T-helper 2 cell (primary cell): ENCODE measurements at regions not wholly inside any gene's neighbourhood (a gene's known extent, or its start where the extent isn't known, plus 50 kb on each side); places are given as distances from the start of the nearest gene placed in this dataset.

Experiments
- DNase-seq, 5 experiments: peaks; one replicate each; pipeline versions ENCODE4 v3.0.0 to v3.0.0-alpha.2; 2012 to 2022

GRCh38 chr2:239500574-239501550 is 100.0 kb upstream of the HDAC4 start:
- no peak for DNase-seq

DNA sequence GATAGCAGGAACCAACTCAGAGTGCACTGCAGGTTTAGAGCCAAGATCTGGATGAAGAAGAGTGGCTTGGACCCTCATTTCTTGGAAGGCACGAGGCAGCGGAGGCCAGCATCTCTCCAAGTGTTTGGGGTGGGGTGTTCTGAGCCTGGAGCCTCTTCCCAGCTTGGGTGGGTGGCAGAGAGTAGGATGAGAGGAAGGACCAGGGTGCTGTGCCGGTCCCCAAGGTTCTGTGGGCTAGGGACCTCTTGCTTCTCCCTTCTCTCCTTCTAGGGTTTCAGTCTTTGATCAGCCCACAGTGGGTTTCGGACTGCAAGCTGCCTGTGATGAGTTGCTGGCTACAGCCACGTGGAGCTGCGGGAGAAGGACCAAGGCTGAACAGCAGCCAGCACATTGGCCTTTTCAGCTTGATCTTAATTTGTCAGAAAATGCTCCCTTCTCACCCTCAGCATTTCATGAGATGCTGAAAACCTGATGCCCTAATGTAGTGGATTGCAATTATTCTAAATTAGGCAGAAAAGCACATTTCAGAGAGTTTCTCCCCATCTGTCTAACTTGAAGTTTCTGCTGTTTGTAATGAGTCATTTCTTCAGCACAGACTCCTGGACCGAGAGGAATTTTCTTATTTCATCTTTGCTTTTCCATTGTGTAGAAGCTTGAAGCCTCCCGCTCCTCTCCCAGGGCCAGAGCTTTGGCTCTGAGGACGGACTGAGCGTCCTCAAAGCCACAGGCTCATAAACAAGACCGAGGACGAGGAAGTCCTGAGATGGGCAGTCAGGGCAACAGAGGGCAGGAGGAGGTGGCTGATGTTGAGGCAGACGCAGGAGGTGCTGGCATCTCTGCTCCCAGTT is 99.1 kb upstream of the HDAC4 start:
- no peak for DNase-seq

DNA sequence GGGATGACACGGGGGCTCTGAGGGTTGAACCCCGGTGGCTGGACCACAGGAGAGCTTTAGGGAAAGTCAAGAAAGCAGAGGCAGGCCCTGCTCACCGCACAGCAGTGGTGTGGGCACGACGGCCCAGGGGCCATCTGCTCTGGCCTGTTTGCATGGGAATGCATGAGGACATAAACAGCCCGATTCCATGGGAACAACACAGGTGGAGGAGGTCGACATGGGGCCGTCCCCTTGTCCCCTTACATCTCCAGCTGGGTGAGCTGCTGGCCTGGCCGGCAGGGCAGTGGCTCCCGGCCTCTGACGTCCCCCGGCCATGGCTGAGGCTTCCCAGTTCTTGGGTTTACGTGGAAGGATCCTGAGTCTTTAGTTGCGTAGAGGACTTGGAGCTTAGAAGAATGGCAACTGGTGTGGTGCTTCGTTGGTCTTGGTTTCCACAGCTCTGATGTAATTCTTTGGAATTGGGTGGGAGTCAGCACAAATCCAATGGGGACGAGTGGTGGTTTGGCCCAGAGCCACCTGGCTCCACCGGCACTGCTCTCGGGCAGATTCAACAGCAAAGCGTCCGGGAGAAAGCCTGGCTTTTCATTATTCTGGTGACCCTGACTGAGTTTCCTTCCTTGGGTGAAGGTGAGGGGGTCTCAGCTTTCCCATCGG is 98.3 kb upstream of the HDAC4 start:
- no peak for DNase-seq

GRCh38 chr2:239498576-239498975 is 97.8 kb upstream of the HDAC4 start:
- no peak for DNase-seq

GRCh38 chr2:239496700-239497099 is 95.9 kb upstream of the HDAC4 start:
- DNase-seq, result peak in 1 of 5 experiments; percentile 39

DNA sequence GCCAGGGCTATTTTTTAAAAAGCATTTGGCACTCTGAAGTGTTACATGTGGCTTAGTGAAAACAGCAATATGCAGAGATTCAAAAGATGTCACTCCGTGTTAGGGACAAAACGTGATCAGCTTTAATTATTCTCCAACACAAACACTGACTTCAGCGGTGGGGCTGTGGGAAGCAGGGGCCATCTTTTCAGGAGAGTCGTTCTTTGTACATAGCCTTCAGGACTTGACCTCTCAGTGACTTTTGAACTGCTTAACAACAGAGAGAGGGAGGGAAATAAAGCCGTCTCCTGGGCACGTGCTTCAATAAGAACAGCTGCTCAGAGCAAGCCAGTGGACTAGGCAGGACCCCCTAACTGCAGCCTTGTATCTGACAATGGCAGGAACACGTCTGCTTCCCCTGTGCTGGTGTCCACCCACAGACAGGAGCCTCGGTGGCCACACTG is 95.0 kb upstream of the HDAC4 start:
- DNase-seq, result no peak

DNA sequence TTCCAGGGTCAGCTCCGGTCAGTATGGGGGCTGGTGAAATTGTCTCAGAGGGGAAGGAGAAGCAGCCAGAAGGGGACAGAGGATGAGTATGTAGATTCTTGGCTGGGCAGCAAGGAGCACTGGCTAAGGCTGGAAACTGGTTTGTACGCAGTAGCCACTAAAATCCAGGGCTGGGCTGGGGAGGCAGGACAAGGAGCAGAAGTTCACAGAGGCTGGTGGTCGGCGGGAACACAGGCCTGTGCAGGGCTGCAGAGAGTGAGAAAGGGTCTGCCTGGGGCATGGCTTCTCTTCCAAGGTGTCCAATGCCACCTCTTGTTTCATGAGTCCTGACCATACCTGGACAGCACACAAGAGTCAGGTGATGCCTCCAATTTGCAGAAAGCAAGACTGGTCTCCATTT is 94.4 kb upstream of the HDAC4 start:
- no peak for DNase-seq

GRCh38 chr2:239494578-239494977 is 93.8 kb upstream of the HDAC4 start:
- DNase-seq, result no peak

DNA sequence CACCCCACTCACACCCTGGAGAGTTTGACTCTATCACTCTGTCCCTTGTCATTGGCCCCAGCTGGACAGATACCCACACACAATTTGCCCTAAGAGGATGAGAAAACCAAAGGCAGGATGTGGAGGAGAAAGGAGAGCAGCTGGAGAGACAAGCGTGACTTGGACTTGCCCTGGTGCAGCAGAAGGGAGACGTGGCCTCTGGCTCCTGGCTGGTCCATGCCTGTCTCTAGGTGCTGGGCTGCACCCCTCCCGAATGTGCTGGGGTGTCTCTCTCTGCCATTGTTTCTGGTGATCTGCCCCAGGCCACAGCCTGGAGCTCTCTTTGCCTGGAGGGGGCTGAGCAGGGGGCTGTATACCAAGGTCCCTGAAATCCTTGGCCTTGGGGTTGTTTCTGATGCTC is 88.7 kb upstream of the HDAC4 start:
- DNase-seq, result no peak

- no peak for DNase-seq
Measured at GRCh38 chr2:239488125-239488524, 87.3 kb upstream of the HDAC4 start.

GRCh38 chr2:239487272-239487671 is 86.5 kb upstream of the HDAC4 start:
- no peak for DNase-seq

DNA sequence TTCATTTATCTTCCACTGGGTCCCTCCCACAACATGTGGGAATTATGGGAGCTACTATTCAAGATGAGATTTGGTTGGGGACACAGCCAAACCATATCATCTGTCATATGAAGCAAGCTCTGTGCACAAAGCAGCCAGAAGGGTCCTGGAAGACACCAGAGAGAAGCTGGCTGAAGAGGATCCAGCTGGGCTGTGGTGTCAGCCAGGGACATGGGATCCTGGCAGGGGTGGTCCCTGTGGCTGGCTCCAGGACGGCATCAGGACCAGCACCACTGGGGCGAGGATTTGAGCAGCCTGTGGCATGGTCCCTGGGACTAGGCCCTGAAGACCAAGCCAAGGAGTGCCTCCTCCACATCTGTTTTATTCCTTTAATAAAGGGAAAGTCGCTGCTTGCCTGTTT is 84.8 kb upstream of the HDAC4 start:
- no peak for DNase-seq

DNA sequence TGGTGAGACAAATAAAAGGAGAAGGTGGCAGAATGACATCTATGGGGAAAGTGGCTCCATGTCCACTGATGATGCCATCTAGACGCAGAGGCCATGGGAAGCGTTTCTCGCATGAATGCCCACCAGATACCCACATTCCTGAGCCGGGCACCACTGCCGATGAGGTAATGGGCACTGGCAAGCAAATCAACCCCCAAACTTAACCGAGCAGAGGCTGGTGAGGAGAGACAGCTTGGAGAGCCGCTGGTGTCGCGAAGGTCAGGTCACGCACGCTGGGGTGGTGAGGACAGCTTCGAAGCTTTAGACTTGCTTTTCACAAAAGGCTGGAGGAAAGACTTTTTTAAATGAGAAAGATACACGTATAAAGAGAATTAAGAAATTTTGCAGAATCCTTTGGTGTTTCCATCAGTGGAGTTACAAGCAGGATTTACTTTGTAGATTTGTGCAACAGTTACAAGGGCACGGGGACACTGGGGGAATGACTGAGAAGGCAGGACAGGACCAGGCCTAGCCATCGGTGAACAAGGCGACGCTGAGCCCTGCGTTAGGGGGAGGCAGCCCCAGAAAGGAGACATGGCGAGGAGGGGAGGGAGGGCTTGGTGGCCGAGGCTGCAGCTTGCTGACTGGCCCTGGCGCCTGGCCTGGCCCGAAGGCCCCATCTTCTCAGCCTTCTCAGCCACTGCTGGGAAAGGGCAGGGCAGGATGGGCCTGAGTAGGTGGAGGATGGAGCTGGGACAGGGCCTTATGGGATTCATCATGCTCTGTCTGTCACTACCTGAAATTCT is 83.9 kb upstream of the HDAC4 start:
- DNase-seq, result no peak

GRCh38 chr2:239482778-239483712 is 82.2 kb upstream of the HDAC4 start:
- no peak for DNase-seq

- DNase-seq, result no peak
Measured at GRCh38 chr2:239479471-239479870, 78.7 kb upstream of the HDAC4 start.

DNA sequence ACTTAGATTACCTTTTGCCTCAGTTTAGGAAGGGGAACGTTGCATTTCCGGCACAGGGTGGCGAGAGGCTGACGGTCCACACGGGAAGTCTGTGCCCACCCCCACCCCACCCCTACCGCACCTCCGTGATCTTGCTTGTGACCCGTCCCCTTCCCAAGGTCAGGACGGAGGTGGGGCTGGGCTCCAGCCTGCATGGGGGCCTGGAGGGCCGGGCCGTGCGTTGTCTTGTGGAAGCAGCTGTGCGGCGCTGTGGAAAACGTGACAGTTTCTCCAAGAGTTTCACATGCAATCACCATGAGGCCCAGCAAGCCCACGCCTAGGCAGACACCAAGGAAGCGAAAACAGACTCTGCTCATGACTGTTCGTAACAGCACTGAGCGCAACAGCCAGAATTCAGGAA is 76.8 kb upstream of the HDAC4 start:
- no peak for DNase-seq

DNA sequence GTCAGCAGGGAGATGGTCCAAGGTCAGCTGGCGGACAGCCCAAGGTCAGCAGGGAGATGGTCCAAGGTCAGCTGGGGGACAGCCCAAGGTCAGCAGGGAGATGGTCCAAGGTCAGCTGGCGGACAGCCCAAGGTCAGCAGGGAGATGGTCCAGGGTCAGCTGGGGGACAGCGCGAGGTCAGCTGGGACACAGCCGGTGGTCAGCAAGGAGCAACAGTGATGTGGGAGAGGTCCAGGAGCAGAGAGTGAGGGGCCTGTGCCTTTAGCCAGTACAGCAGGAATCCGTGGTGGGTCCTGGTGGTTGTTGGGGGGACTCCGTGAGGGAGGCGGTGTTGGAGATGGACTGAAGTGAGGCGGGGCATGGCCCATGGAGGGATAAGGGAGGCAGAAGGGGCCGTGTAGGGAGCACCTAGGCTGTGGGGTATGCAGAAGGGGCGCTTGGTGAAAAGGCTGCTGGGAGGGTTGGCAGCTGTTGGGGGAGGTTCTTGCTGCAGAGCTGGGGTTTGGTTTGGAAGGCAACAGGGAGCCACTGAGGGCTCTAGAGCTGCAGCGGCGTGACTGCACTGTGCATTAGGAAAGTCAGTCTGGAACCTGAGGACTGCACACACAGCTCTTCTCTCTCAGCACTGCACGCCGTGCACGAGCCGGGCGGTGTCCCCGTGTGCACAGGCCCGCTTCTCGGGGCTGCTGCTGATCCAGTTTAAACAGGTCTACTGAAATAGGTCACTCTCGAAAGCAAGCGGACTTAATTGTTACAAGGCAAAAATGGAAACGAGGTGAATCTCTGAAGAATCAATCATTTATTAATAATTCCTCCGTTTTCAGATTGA is 76.2 kb upstream of the HDAC4 start:
- no peak for DNase-seq

GRCh38 chr2:239476029-239476756 is 75.4 kb upstream of the HDAC4 start:
- no peak for DNase-seq
